Panc1 (cell line): ENCODE measurements at regions not wholly inside any gene's neighbourhood (a gene's known extent, or its start where the extent isn't known, plus 50 kb on each side); places are given as distances from the start of the nearest gene placed in this dataset.

ENCODE experiments used
- ATAC-seq: fragments of 200-7000 bp; cut with Tn5 transposase; 2 replicates; pipeline ENCODE4 v1.9.1; 2020; ENCODE audit warnings: mild to moderate bottlenecking, moderate library complexity
- BruUV-seq: library from RNA; stranded (reverse); fragments of 400-500 nt; replicated peaks from 2 replicates; lab custom pipeline; 2021; lab: Mats Ljungman, UMichigan
- CTCF ChIA-PET: fragments of 300-600 bp; sonication (Branson Sonifier 250); formaldehyde crosslinking; loops from one replicate; lab custom pipeline; 2022; ENCODE audit warnings: antibody characterized with exemption; lab: Charles Lee
- POLR2A ChIA-PET: fragments of 300-600 bp; sonication (Branson Sonifier 250); formaldehyde crosslinking; loops from one replicate; lab custom pipeline; 2022; ENCODE audit warnings: antibody characterized with exemption; lab: Charles Lee
- DNase-seq: peaks from one replicate; pipeline ENCODE4 v3.0.0-alpha.2; 2010; ENCODE audit warnings: low read depth, low spot score
- H3K27ac ChIP-seq: 2 replicates; pipeline ENCODE4 v1.5.1; 2011; ENCODE audit warnings: mild to moderate bottlenecking, low read length, inconsistent platforms
- H3K27me3 ChIP-seq: fragments of 200-500 bp; sonication (Bioruptor generic); 2 replicates; pipeline ENCODE4 v1.6.0; 2014; ENCODE audit warnings: low read length, inconsistent platforms; ENCODE audit not compliant: control insufficient read depth, insufficient read depth
- H3K36me3 ChIP-seq: fragments of 200-500 bp; sonication (Bioruptor generic); 2 replicates; pipeline ENCODE4 v1.5.1; 2014; ENCODE audit warnings: inconsistent platforms, mild to moderate bottlenecking, low read length, moderate library complexity; ENCODE audit not compliant: control insufficient read depth, insufficient read depth
- H3K4me1 ChIP-seq: 2 replicates; pipeline ENCODE4 v1.5.1; 2011; ENCODE audit warnings: inconsistent platforms, mild to moderate bottlenecking, low read length, moderate library complexity; ENCODE audit not compliant: control insufficient read depth, insufficient read depth
- H3K4me3 ChIP-seq, 2 experiments: 2 replicates each; pipeline ENCODE4 v1.5.1; 2011 to 2012; ENCODE audit warnings: low read depth in 2 of 2, low read length in 2 of 2, mild to moderate bottlenecking in 2 of 2, inconsistent platforms in 1 of 2, moderate library complexity in 1 of 2
- H3K9me3 ChIP-seq: fragments of 200-500 bp; sonication (Bioruptor generic); 2 replicates; pipeline ENCODE4 v1.5.1; 2014; ENCODE audit warnings: low read depth, mild to moderate bottlenecking, inconsistent platforms, low read length, moderate library complexity; ENCODE audit not compliant: control insufficient read depth, insufficient read depth
- CTCF ChIP-seq: fragments of 450-650 bp; IDR thresholded peaks from 2 replicates; pipeline ENCODE4 v1.5.1; 2017; ENCODE audit warnings: mild to moderate bottlenecking
- POLR2AphosphoS5 ChIP-seq: IDR thresholded peaks from 2 replicates; pipeline ENCODE4 v1.6.1; 2012; ENCODE audit warnings: mild to moderate bottlenecking, low read depth, low read length, moderate library complexity
- REST ChIP-seq, 2 experiments: IDR thresholded peaks; 2 replicates each; pipeline ENCODE4 v1.6.1; 2011 to 2012; ENCODE audit warnings: low read depth in 2 of 2, control low read depth in 1 of 2, low read length in 1 of 2, mild to moderate bottlenecking in 1 of 2, moderate library complexity in 1 of 2; ENCODE audit not compliant: insufficient read depth in 1 of 2
- SIN3A ChIP-seq: IDR thresholded peaks from 2 replicates; pipeline ENCODE4 v1.6.1; 2012; ENCODE audit warnings: low read depth, mild to moderate bottlenecking, low read length, moderate library complexity, borderline replicate concordance; ENCODE audit not compliant: insufficient read depth
- TCF7L2 ChIP-seq: IDR thresholded peaks from 2 replicates; pipeline ENCODE4 v1.6.1; 2011; ENCODE audit warnings: mild to moderate bottlenecking, low read depth, low read length, inconsistent platforms
- in situ Hi-C: cut with HindIII; loops from 2 replicates; pipeline ENCODE4 v1.10.0; 2016; ENCODE audit warnings: low sequenced_read_pairs, low pct_unique_long_range_greater_than_20kb
- intact Hi-C: fragments of 100-400 bp; cut with micrococcal nuclease; formaldehyde crosslinking; loops from one replicate; pipeline ENCODE4 v1.10.0; 2022; ENCODE audit not compliant: unreplicated experiment

- TF ChIP-seq SIN3A, result no peak
- no peak for TF ChIP-seq POLR2AphosphoS5
- TF ChIP-seq CTCF, result no peak
- no peak for TF ChIP-seq REST (IDR thresholded peaks at IDR 0.05; ENCODE audit: insufficient read depth in 1 of 2, low read depth in 2 of 2, low read length in 1 of 2)
- TF ChIP-seq TCF7L2, result no peak
- POLR2A ChIA-PET, result no interaction called here
- no peaks in the 10 kb centered on the region for H3K4me1 ChIP-seq
- no peaks in the 10 kb centered on the region for H3K27me3 ChIP-seq
- intact Hi-C loops (no loop called here), in situ Hi-C loops (no loop called here)
- H3K4me3 ChIP-seq, result no peak overlapping the region
- no peaks in the 10 kb centered on the region for H3K36me3 ChIP-seq
- no peak for DNase-seq
- no peak overlapping the region for H3K27ac ChIP-seq
- ATAC-seq, result no peak
- BruUV-seq, result no TSS peak
- CTCF ChIA-PET, result no interaction called here
- no peaks in the 10 kb centered on the region; the same call in 1 of the 2 replicates for H3K9me3 ChIP-seq
These were observed 168.5 kb upstream of the ZNF804B start for GRCh38 chr7:88590963-88591362.

- H3K4me3 ChIP-seq, result no peak overlapping the region
- H3K36me3 ChIP-seq, result no peaks in the 10 kb centered on the region
- in situ Hi-C loops (no loop called here), intact Hi-C loops (no loop called here)
- TF ChIP-seq TCF7L2, result no peak
- no peak for TF ChIP-seq CTCF
- TF ChIP-seq REST (IDR thresholded peaks at IDR 0.05; ENCODE audit: insufficient read depth in 1 of 2, low read depth in 2 of 2, low read length in 1 of 2), result no peak
- no peak for TF ChIP-seq SIN3A
- no peak for TF ChIP-seq POLR2AphosphoS5
- CTCF ChIA-PET, result no interaction called here
- H3K27ac ChIP-seq, result no peak overlapping the region
- ATAC-seq (no peak), DNase-seq (no peak)
- POLR2A ChIA-PET, result no interaction called here
- BruUV-seq, result no TSS peak
- H3K9me3 ChIP-seq, result no peaks in the 10 kb centered on the region; the same call in 1 of the 2 replicates
- H3K4me1 ChIP-seq, result no peaks in the 10 kb centered on the region
- H3K27me3 ChIP-seq, result no peaks in the 10 kb centered on the region
These were observed 169.6 kb upstream of the ZNF804B start for GRCh38 chr7:88589927-88590326.
